ENCODE measurements at regions not wholly inside any gene's neighbourhood (a gene's known extent, or its start where the extent isn't known, plus 50 kb on each side); places are given as distances from the start of the nearest gene placed in this dataset.

DNA sequence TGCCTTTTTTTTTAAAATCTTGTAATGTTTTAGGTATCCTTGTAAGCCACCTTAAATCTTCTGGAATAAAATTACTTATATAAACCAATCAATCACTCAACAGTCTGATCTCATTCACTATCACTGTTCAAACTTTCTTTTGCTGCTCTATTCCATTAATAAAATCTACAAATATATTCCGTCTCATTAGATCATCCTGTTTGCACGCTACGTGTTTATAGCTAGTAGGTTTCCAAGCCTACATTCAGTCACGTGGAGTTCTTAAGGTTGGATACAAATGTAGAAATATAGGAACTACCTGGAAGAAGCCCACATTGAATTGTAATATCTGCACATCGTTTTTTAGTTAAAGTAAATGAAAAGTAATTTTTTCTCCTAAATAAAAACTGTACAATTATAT lies 274.8 kb upstream of the CNTN4 start:
- no peak for DNase-seq (ENCODE audit: low read depth)
- TF ChIP-seq, protein P1, sequence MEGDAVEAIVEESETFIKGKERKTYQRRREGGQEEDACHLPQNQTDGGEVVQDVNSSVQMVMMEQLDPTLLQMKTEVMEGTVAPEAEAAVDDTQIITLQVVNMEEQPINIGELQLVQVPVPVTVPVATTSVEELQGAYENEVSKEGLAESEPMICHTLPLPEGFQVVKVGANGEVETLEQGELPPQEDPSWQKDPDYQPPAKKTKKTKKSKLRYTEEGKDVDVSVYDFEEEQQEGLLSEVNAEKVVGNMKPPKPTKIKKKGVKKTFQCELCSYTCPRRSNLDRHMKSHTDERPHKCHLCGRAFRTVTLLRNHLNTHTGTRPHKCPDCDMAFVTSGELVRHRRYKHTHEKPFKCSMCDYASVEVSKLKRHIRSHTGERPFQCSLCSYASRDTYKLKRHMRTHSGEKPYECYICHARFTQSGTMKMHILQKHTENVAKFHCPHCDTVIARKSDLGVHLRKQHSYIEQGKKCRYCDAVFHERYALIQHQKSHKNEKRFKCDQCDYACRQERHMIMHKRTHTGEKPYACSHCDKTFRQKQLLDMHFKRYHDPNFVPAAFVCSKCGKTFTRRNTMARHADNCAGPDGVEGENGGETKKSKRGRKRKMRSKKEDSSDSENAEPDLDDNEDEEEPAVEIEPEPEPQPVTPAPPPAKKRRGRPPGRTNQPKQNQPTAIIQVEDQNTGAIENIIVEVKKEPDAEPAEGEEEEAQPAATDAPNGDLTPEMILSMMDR (IDR thresholded peaks at IDR 0.05; ENCODE audit: low read length, missing control alignments): no peak
- no peak overlapping the region for H3K4me3 ChIP-seq (replicated peaks; ENCODE audit: low read depth, low read length)

DNA sequence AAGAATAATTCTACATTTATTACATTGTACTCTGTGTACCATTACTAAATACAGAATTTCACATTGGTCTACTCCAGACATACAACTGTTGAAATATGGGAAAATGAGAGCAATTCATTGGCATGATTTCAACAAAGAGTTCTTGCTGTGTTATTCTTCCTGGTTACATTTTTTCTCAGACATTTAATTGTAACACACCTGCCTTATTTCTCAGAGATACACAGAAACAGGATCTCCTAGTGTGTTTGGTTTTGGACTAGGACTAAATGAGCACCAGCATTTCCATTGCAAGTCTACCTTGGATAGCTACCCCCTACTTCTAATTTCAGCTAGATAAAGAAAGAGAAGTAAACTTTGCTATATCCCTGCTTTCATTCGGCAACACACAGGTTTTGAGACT lies 274.3 kb upstream of the CNTN4 start:
- no peak for DNase-seq (ENCODE audit: low read depth)
- no peak overlapping the region for H3K4me3 ChIP-seq (replicated peaks; ENCODE audit: low read depth, low read length)
- TF ChIP-seq, protein P1 (IDR thresholded peaks at IDR 0.05; ENCODE audit: low read length, missing control alignments): no peak

DNA sequence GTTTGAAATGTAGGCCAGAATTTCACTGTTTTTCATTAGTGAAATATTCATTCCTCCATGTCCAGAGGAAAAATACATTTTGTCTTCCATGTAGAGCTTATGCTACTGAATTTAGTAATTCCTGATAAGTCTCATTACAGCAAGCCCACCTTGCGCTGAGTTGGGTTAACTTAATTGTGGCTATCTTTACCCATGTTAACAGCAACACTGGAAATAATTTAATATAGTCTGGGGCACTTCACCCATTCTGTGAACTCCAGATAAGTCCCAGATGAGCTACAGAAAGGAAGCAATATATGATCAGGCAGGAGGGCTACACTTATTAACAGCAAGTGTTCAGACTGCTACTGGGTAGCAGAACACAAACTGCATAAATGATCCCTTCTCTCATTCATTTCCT lies 270.1 kb upstream of the CNTN4 start:
- DNase-seq (ENCODE audit: low read depth): no peak
- H3K4me3 ChIP-seq (replicated peaks; ENCODE audit: low read depth, low read length): no peak overlapping the region
- TF ChIP-seq, protein P1 (IDR thresholded peaks at IDR 0.05; ENCODE audit: low read length, missing control alignments): no peak

DNA sequence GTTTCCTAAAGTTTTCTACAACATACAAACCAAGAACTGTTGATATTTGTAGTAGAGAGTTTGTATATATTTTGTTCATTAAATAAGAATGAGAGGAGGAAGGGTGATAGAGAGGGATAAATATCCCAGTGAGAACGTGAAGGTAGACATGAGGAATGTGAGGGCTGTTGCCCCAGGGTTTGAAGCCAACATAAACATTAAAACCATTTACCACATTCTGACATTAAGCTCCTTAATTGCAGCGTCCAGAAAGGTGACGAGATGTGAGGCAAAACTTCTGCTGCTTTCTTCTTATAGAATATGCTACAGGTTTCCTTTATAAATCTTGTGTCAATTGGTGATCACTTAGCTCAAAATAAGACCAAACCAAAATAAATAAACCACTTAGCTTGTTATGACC lies 267.8 kb upstream of the CNTN4 start:
- no peak overlapping the region for H3K4me3 ChIP-seq (replicated peaks; ENCODE audit: low read depth, low read length)
- DNase-seq (ENCODE audit: low read depth): no peak
- TF ChIP-seq, protein P1 (IDR thresholded peaks at IDR 0.05; ENCODE audit: low read length, missing control alignments): no peak

DNA sequence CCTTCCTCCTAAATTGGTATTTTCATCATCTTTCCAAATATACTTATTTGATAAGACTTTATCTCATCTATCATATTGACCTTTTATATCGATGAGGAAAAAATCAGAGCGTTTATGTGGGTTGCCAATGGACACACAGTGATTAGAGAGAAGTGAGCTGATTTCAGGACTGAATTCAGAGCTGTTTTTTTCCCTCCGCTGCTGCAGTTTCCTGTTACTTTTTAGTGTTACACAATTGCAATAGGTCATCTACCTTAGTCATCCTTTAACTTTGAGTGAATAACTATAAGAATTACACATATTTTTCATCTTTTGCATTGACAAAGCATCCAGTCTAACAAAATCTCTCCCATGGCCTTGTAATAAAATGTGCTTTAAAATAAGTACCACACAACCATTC lies 266.3 kb upstream of the CNTN4 start:
- H3K4me3 ChIP-seq (replicated peaks; ENCODE audit: low read depth, low read length): no peak overlapping the region
- no peak for DNase-seq (ENCODE audit: low read depth)
- TF ChIP-seq, protein P1 (IDR thresholded peaks at IDR 0.05; ENCODE audit: low read length, missing control alignments): no peak

DNA sequence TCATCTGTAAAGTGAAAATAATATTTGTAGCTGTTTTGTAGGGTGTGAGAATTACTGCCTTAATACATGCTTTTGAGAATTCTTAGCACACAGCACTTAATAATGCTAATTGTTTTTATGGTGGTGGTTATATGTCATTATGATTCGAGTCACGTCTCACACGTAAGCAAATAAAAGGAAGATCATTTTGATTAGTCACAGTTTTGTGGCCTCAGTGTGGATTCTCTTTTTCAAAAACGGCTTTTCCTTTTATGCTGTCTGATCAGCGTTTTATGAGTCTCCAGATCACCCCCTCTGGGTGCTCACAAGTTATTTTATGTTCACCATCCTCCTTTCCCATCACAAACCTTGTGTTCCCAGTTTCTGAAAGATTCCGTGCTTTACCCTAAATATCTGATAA lies 255.6 kb upstream of the CNTN4 start:
- H3K4me3 ChIP-seq (replicated peaks; ENCODE audit: low read depth, low read length): no peak overlapping the region
- TF ChIP-seq, protein P1 (IDR thresholded peaks at IDR 0.05; ENCODE audit: low read length, missing control alignments): no peak
- no peak for DNase-seq (ENCODE audit: low read depth)

DNA sequence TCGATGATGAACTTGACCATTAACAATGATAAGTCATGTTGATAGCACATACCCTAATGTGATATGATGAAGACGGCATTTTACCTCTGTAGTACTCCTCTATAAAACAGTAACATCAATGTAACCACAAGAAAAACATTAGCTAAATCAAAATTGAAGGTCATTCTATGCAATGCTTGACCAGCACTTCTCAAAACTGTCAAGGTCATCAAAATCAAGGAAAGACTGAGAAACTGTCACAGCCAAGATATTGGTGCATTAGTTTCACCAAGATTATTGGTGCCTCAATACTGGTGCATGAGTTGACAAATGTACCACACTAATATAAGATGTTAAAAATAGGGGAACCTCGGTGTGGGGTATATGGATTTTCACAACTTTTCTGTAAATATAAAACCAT lies 251.1 kb upstream of the CNTN4 start:
- no peak for DNase-seq (ENCODE audit: low read depth)
- TF ChIP-seq, protein P1 (IDR thresholded peaks at IDR 0.05; ENCODE audit: low read length, missing control alignments): no peak
- H3K4me3 ChIP-seq (replicated peaks; ENCODE audit: low read depth, low read length): no peak overlapping the region
